ENCODE measurements at regions not wholly inside any gene's neighbourhood (a gene's known extent, or its start where the extent isn't known, plus 50 kb on each side); places are given as distances from the start of the nearest gene placed in this dataset.
A peak's percentile ranks its signal among the peaks of the same experiment; 100 is the strongest.
"Not testable (repeated sequence)": the region's sequence is repeated elsewhere in the genome, so short reads cannot be mapped to it uniquely, and the experiment has no call there.

DNA sequence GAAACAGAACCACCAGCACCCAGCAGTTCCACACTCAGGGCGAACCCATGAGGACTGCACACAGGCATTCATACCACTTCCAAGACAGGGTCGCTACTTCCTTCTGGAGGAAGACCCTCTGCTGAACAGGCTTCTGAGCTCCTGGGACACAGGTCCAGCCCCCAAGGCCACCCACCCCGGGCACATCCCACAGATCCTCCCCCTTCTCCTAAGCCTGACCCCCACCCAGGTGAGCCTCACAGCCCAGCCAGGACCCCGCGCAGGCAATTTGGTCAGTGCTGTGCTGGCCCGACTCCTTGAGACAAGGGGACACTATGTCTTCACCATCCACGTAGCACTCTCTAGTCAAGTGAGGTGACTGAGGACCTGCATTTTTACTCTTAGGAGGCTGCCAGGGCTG, 5382.7 kb upstream of the TPTE start:
- not testable (repeated sequence) for H3K27ac ChIP-seq; H3K9me3 ChIP-seq; H3K4me3 ChIP-seq; H3K36me3 ChIP-seq; DNase-seq (ENCODE audit: low spot score in 2 of 2); H3K4me1 ChIP-seq; H3K27me3 ChIP-seq
- WGBS, 2 donors: 94% methylated on average over 3 of the region's 7 CpGs; no CpG with 5 or more reads in 1 of the 2 donors

GRCh38 chr21:5139528-5139927, 5381.9 kb upstream of the TPTE start:
- H3K9me3 ChIP-seq; H3K4me1 ChIP-seq; H3K4me3 ChIP-seq; H3K27ac ChIP-seq; H3K36me3 ChIP-seq; H3K27me3 ChIP-seq; DNase-seq (ENCODE audit: low spot score in 2 of 2): not testable (repeated sequence)
- no CpG with 5 or more reads among the region's 11 CpGs for whole genome bisulfite sequencing, 2 donors

- DNase-seq (ENCODE audit: low spot score in 2 of 2); H3K4me1 ChIP-seq; H3K36me3 ChIP-seq; H3K9me3 ChIP-seq; H3K27ac ChIP-seq; H3K4me3 ChIP-seq; H3K27me3 ChIP-seq: not testable (repeated sequence)
- 55% methylated on average over 5 of the region's 6 CpGs; no CpG with 5 or more reads in 1 of the 2 donors for WGBS, 2 donors
Observed at GRCh38 chr21:5143011-5143410, 5378.4 kb upstream of the TPTE start.

GRCh38 chr21:5144731-5145130, 5376.7 kb upstream of the TPTE start:
- H3K9me3 ChIP-seq; H3K4me1 ChIP-seq; H3K4me3 ChIP-seq; H3K27ac ChIP-seq; H3K36me3 ChIP-seq; H3K27me3 ChIP-seq; DNase-seq (ENCODE audit: low spot score in 2 of 2): not testable (repeated sequence)
- WGBS, 2 donors: no CpG with 5 or more reads among the region's 15 CpGs

- not testable (repeated sequence) for H3K4me3 ChIP-seq; H3K4me1 ChIP-seq; H3K9me3 ChIP-seq; H3K36me3 ChIP-seq; H3K27me3 ChIP-seq; H3K27ac ChIP-seq; DNase-seq (ENCODE audit: low spot score in 2 of 2)
- no CpG with 5 or more reads among the region's 18 CpGs for WGBS, 2 donors
Observed at GRCh38 chr21:5147685-5148084, 5373.7 kb upstream of the TPTE start.

- H3K36me3 ChIP-seq; H3K9me3 ChIP-seq; H3K4me1 ChIP-seq; H3K27me3 ChIP-seq; H3K4me3 ChIP-seq; H3K27ac ChIP-seq; DNase-seq (ENCODE audit: low spot score in 2 of 2): not testable (repeated sequence)
- WGBS, 2 donors: 96% methylated on average over 11 of the region's 14 CpGs; no CpG with 5 or more reads in 1 of the 2 donors
Observed at GRCh38 chr21:5149222-5149621, 5372.2 kb upstream of the TPTE start.

GRCh38 chr21:5153842-5154640, 5367.3 kb upstream of the TPTE start:
- WGBS, 2 donors: no CpG with 5 or more reads among the region's 69 CpGs
- not testable (repeated sequence) for DNase-seq (ENCODE audit: low spot score in 2 of 2); H3K36me3 ChIP-seq; H3K4me1 ChIP-seq; H3K9me3 ChIP-seq; H3K27me3 ChIP-seq
- peak overlapping the region in 3 of 4 donors; percentile 25 to 55 (median 32) for H3K4me3 ChIP-seq
- H3K27ac ChIP-seq: peak overlapping the region in 2 of 4 donors; percentile 67 to 70

GRCh38 chr21:5154641-5154982, 5366.8 kb upstream of the TPTE start:
- H3K27ac ChIP-seq: peak overlapping the region in 1 of 4 donors; percentile 67
- H3K9me3 ChIP-seq, H3K36me3 ChIP-seq, H3K27me3 ChIP-seq, H3K4me1 ChIP-seq: not testable (repeated sequence)
- peak overlapping the region in 2 of 4 donors; percentile 32 to 55 for H3K4me3 ChIP-seq
- peak; percentile 52 to 73 for DNase-seq (ENCODE audit: low spot score in 2 of 2)
- WGBS, 2 donors: no CpG with 5 or more reads among the region's 50 CpGs

DNA sequence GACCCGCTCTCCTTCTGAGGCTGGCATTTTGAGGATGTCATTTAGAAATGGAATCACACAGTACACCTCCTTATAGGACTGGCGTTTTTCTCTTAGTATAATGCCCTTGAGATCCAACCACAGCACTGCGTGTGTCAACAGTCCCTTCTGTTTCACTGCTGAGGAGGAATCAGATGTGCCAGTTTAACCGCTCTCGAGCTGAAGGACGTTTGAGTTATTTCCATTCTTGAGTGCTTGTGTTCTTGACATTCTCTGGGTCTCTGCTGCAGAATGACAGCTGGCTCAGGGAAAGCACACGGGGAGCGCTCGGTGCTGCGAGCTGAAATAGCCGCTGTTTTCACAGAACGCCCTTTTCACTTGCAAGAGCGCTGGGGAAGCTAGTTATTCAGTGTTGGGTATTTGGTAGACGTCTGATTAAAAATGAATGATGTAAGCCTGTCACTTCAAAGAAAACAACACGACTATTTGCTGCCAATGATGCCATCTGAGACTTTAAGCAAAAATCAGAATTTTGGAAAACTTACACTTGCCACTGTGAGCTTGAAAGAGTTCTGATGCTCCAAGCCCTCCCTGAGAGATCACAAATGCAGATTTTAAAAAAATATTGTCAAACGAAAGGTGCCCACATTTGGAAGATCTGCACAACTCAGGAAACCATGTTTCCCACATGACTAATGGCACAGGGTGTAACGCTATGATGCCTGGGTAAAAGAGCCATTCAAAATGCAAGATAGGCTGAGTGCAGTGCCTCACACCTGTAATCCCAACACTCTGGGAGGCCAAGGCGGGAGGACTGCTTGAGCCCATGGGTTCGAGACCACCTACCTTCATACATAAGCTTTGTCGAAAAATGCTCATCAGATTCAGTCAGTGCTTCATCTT, 5358.4 kb upstream of the TPTE start:
- H3K36me3 ChIP-seq: not testable (repeated sequence)
- no CpG with 5 or more reads among the region's 20 CpGs for whole genome bisulfite sequencing, 2 donors

DNA sequence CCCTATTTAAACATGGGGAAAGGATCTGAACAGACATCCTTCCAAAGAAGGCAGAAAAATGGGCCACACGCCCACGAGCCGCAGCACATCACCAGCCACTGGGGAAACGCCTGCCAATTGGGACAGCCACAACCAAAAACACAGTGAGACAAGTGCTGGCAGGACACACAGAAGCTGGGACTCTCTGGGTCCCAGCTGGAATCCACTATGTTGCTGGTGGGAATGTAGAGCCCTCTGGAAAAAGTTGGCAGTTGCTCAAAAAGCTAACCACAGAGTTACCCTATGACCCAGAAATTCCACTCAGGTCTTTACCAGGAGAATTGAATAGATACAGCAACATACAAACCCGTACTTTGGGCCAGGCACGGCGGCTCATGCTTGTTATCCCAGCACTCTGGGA, 5355.6 kb upstream of the TPTE start:
- WGBS, 2 donors: no CpG with 5 or more reads among the region's 7 CpGs
- H3K36me3 ChIP-seq; H3K9me3 ChIP-seq; DNase-seq (ENCODE audit: low spot score in 2 of 2); H3K27me3 ChIP-seq; H3K4me1 ChIP-seq; H3K4me3 ChIP-seq; H3K27ac ChIP-seq: not testable (repeated sequence)

More for the DNA sequence above, 5358.4 kb upstream of the TPTE start:
- not testable (repeated sequence) for H3K27ac ChIP-seq; H3K4me3 ChIP-seq; H3K4me1 ChIP-seq; H3K27me3 ChIP-seq; DNase-seq (ENCODE audit: low spot score in 2 of 2); H3K9me3 ChIP-seq

All from tibial nerve (tissue), 4 donors.